ENCODE measurements at regions not wholly inside any gene's neighbourhood (a gene's known extent, or its start where the extent isn't known, plus 50 kb on each side); places are given as distances from the start of the nearest gene placed in this dataset.

GRCh38 chr1:106768077-106768476 is 288.4 kb upstream of the PRMT6 start:
- TF ChIP-seq CTCF (conservative IDR thresholded peaks at IDR 0.05) (no peak), EZH2 (IDR thresholded peaks at IDR 0.05; ENCODE audit: low read depth) (no peak)

Measured in PC-9 (cell line).